Prostate gland (tissue), 2 donors: ENCODE measurements at regions not wholly inside any gene's neighbourhood (a gene's known extent, or its start where the extent isn't known, plus 50 kb on each side); places are given as distances from the start of the nearest gene placed in this dataset.
"Not testable (repeated sequence)": the region's sequence is repeated elsewhere in the genome, so short reads cannot be mapped to it uniquely, and the experiment has no call there.

Source experiments
- DNase-seq: peaks from one replicate; pipeline ENCODE4 v3.0.0-alpha.2; 2019; ENCODE audit warnings: low spot score
- H3K27ac ChIP-seq, 2 donors: fragments of 200-600 bp; sonication (generic); 2 replicates each; pipeline ENCODE4 v1.5.1; 2017 to 2019
- H3K27me3 ChIP-seq: fragments of 200-600 bp; sonication (generic); replicated peaks from 2 replicates; pipeline ENCODE4 v1.5.1; 2019; ENCODE audit not compliant: insufficient read depth
- H3K36me3 ChIP-seq, 2 donors: fragments of 200-600 bp; sonication (generic); 1 replicate in 1 of 2; 2 replicates in 1 of 2; pipeline versions ENCODE4 v1.5.1 to v1.8.1; 2017 to 2019
- H3K4me1 ChIP-seq: fragments of 200-600 bp; sonication (generic); replicated peaks from 2 replicates; pipeline ENCODE4 v1.5.1; 2019
- H3K4me3 ChIP-seq, 2 donors: fragments of 200-600 bp; sonication (generic); 2 replicates each; pipeline ENCODE4 v1.5.1; 2017 to 2019
- H3K9me3 ChIP-seq: fragments of 200-600 bp; sonication (generic); 2 replicates; pipeline ENCODE4 v1.5.1; 2017
- CTCF ChIP-seq, 4 experiments: fragments of 200-600 bp in 2 of 4; fragments of 450-650 bp in 2 of 4; sonication (generic) in 2 of 4; IDR thresholded peaks; 1 replicate in 3 of 4; 2 replicates in 1 of 4; pipeline ENCODE4 v1.5.1; 2016 to 2019; ENCODE audit warnings: antibody characterized with exemption in 4 of 4, mild to moderate bottlenecking in 2 of 4, moderate library complexity in 2 of 4
- POLR2A ChIP-seq: fragments of 450-650 bp; IDR thresholded peaks from one replicate; pipeline ENCODE4 v1.6.1; 2016; ENCODE audit warnings: antibody characterized with exemption, mild to moderate bottlenecking
- POLR2AphosphoS5 ChIP-seq: sonication (generic); formaldehyde crosslinking; IDR thresholded peaks from one replicate; pipeline ENCODE4 v1.6.1; 2017; ENCODE audit warnings: antibody characterized with exemption
- WGBS: methylation state at CpG from one replicate; pipeline ENCODE4 v1.1.5; 2018; 5-methylcytosine and 5-hydroxymethylcytosine counted together
- intact Hi-C: fragments of 100-400 bp; cut with DNase I; formaldehyde crosslinking; loops from one replicate; pipeline ENCODE4 v1.14.2; 2022

GRCh38 chr4:171256223-171256622, 557.0 kb upstream of the GALNTL6 start:
- no peak for TF ChIP-seq POLR2A
- TF ChIP-seq CTCF (IDR thresholded peaks at IDR 0.05): no peak
- TF ChIP-seq POLR2AphosphoS5: no peak
- no peaks in the 10 kb centered on the region for H3K9me3 ChIP-seq

GRCh38 chr4:171246948-171247347, 566.3 kb upstream of the GALNTL6 start:
- Histone ChIP-seq H3K27ac (no peak overlapping the region), H3K27me3 (no peaks in the 10 kb centered on the region), H3K9me3 (no peaks in the 10 kb centered on the region), H3K36me3 (no peaks in the 10 kb centered on the region), H3K4me3 (no peak overlapping the region), H3K4me1 (no peaks in the 10 kb centered on the region)
- no peak for DNase-seq
- TF ChIP-seq CTCF (IDR thresholded peaks at IDR 0.05) (no peak), POLR2AphosphoS5 (no peak), POLR2A (no peak)
- intact Hi-C loops: no loop called here

More at GRCh38 chr4:171256223-171256622, 557.0 kb upstream of the GALNTL6 start:
- Histone ChIP-seq H3K4me1 (no peaks in the 10 kb centered on the region), H3K27me3 (no peaks in the 10 kb centered on the region), H3K36me3 (no peaks in the 10 kb centered on the region), H3K4me3 (no peak overlapping the region), H3K27ac (no peak overlapping the region)
- intact Hi-C loops: no loop called here
- 60% methylated on average over 3 of the region's 3 CpGs for WGBS
- DNase-seq: no peak

GRCh38 chr4:171242831-171243230, 570.4 kb upstream of the GALNTL6 start:
- H3K4me1 ChIP-seq: no peaks in the 10 kb centered on the region
- no peaks in the 10 kb centered on the region for H3K9me3 ChIP-seq
- no peak for TF ChIP-seq POLR2AphosphoS5
- no peak for TF ChIP-seq POLR2A
- TF ChIP-seq CTCF (IDR thresholded peaks at IDR 0.05): no peak
- no peaks in the 10 kb centered on the region for H3K36me3 ChIP-seq
- no peaks in the 10 kb centered on the region for H3K27me3 ChIP-seq
- no peak overlapping the region for H3K27ac ChIP-seq
- no peak for DNase-seq
- intact Hi-C loops: no loop called here
- H3K4me3 ChIP-seq: no peak overlapping the region
- WGBS: 67% methylated on average over 2 of the region's 2 CpGs

DNA sequence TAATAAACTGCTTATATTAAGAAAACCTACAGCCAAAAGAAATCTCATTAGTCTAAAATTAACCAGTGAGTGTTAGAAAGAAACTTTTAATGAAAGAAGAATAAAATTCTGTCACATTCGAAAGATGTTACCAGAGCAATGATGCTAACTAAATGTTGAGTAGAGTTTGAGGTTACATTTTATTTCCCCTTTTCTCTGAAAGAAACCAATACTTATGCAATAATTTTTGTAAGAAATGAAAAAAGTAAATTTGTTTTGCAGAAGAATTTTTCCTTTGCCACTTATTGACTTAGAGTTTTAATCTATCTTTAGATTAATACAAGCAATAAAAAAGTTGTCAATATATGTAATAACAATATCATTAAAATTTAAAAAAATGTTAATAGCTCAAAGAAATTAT, 574.0 kb upstream of the GALNTL6 start:
- Histone ChIP-seq H3K27me3 (no peaks in the 10 kb centered on the region), H3K9me3 (no peaks in the 10 kb centered on the region), H3K4me1 (no peaks in the 10 kb centered on the region), H3K36me3 (no peaks in the 10 kb centered on the region), H3K27ac (no peak overlapping the region), H3K4me3 (no peak overlapping the region)
- intact Hi-C loops: no loop called here
- DNase-seq: no peak
- 78% methylated on average over 1 of the region's 1 CpG for WGBS
- no peak for TF ChIP-seq POLR2AphosphoS5
- no peak for TF ChIP-seq CTCF (IDR thresholded peaks at IDR 0.05)
- no peak for TF ChIP-seq POLR2A

DNA sequence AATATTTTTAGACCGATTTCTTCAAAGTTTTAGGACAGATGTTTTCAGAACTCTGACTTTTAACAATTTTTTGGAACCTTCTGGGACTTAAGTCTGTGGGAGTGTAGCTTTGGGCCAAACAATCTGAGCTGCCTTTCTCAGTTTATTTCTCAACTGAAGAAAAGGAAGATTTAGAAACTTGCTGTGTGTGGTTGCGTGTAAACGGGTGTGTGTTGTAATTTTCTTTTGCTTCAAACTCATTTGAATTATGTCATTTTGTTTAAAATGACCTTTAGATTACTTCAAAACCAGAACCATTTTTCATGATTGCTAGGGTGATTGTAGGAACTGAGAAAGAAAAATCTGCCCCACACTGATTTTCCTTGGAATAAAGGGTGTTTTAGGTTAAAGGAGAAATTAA, 577.7 kb upstream of the GALNTL6 start:
- Histone ChIP-seq H3K27ac (no peak overlapping the region), H3K9me3 (no peaks in the 10 kb centered on the region), H3K27me3 (no peaks in the 10 kb centered on the region), H3K36me3 (no peaks in the 10 kb centered on the region), H3K4me1 (no peaks in the 10 kb centered on the region), H3K4me3 (no peak overlapping the region)
- no peak for DNase-seq
- TF ChIP-seq POLR2AphosphoS5 (no peak), CTCF (IDR thresholded peaks at IDR 0.05) (no peak), POLR2A (no peak)
- intact Hi-C loops: no loop called here
- WGBS: 82% methylated on average over 3 of the region's 3 CpGs

DNA sequence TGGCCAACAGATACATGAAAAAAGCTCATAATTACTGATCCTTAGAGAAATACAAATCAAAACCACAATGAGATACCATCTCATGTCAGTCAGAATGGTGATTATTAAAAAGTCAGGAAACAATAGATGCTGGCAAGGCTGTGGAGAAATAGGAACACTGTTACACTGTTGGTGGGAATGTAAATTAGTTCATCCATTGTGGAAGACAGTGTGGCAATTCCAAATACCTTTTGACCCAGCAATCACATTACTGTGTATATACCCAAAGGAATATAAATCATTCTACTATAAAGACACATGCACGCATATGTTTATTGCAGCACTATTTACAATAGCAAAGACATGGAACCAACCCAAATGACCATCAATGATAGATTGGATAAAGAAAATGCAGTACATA, 583.9 kb upstream of the GALNTL6 start:
- H3K9me3 ChIP-seq, DNase-seq, intact Hi-C loops, H3K4me1 ChIP-seq, H3K27ac ChIP-seq, H3K27me3 ChIP-seq, H3K36me3 ChIP-seq, H3K4me3 ChIP-seq: not testable (repeated sequence)
- WGBS: 45% methylated on average over 1 of the region's 1 CpG
